Head of caudate nucleus (tissue), 42 donors: ENCODE measurements at regions not wholly inside any gene's neighbourhood (a gene's known extent, or its start where the extent isn't known, plus 50 kb on each side); places are given as distances from the start of the nearest gene placed in this dataset.
"Not testable (repeated sequence)": the region's sequence is repeated elsewhere in the genome, so short reads cannot be mapped to it uniquely, and the experiment has no call there.

Experiments used
- DNase-seq, 42 donors: peaks; one replicate each; pipeline versions ENCODE4 v3.0.0 to v3.0.0-alpha.2; 2020 to 2021; ENCODE audit warnings: mixed read lengths in 7 of 42
- intact Hi-C: fragments of 100-400 bp; cut with DNase I; formaldehyde crosslinking; loops from one replicate; pipeline ENCODE4 v1.15.0; 2022

DNA sequence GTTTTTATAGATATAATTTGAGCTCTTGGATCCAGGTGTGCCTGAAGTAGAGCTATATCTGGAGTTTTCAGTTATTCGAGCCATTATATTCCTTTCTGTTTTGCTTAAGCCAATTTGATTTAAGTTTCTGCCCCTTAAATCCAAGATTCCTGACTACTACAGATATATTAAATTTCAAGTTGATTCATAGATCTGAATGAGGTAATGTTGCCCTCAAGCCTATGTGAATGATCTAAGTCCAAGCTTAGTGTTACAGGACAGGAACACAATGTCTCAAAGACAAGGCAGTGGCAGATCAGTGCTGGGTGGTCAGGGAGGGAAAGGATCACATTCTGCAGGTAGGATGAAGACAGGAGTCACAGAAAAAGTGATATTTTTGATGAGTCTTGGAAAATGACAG lies 75.7 kb upstream of the CTBP2 start:
- no peak for DNase-seq
- intact Hi-C loops = no loop called here

DNA sequence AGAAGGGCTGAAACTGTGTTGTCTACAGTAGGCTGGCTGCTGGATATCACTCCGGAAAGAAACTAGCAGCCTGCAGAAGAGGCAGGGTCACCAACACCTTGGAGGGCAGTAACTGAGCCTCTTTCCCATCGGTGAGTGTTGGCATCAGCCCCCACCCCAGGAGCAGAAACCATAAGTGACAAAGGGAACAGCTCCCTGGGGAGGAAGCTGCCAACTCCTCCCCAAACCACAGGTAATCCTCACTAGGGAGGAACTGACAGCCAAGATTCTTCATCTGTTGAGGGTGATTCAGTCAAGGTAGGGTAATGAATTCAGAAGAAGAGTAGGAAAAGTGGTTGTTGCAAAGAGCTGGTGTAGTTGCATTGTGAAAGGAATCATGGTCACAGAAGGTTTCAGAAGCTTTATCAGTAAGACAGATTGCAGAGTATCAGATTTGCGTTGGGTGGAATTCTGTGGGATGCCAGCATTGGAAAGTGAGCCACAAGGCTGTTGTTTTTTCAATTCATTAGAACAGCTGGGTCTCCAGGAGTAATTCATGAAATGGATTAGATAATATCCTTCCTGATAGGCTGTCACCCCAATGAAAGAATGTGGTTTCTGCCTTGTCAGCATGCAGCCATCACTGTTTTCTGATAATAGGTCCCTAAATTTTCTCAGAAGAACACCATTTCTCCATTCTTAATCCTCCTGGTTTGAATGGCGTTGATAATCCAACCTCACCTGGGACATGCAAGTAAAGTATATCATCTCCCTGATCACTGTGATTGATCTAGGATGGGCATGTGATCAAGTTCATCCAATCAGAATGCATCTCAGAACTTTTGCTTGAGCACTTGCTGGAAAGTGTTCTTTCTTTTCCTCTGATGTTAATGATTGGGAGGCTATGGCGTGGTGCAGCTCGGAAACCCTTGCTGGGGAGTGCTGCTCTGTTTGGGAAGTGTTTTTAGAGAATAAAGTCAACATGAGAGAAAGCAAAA lies 75.0 kb upstream of the CTBP2 start:
- intact Hi-C loops = no loop called here
- no peak for DNase-seq

DNA sequence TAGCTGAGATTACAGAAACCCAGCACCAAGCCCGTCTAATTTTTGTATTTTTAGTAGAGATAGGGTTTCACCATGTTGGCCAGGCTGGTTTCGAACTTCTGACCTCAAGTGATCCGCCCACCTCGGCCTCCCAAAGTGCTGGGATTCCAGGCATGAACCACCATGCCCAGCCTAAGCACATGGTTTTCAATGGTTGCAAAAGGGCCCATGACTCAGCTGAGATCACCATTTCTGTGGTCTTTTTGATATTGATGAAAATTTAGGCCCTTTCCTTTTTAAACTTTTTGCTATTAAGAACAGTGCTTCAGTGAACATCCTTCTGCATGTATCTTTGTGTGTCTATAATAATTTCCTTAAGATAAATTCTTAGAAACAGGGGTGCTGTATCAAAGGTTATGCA lies 74.2 kb upstream of the CTBP2 start:
- intact Hi-C loops = not testable (repeated sequence)

DNA sequence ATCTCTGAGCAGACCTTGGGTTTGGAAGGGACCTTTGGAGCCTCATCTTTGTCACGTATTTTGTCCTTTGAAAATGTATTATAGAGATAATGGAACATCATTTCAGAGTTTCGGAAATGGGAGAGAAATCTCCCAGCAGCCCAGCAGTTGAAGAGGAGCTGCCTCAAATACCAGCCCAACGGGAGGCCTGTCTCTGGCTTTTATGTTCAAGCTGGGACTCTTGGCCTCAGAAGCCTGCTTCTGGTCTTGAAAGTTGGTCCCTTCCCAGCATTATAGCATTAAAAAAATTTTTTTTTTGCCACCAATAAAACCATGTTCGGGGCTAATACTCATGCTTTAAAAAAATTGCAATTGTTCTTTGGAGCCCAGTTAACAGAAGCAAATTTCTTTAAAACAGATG lies 73.4 kb upstream of the CTBP2 start:
- intact Hi-C loops = no loop called here
- DNase-seq = no peak

More for the DNA sequence above, 74.2 kb upstream of the CTBP2 start:
- DNase-seq = not testable (repeated sequence)

DNA sequence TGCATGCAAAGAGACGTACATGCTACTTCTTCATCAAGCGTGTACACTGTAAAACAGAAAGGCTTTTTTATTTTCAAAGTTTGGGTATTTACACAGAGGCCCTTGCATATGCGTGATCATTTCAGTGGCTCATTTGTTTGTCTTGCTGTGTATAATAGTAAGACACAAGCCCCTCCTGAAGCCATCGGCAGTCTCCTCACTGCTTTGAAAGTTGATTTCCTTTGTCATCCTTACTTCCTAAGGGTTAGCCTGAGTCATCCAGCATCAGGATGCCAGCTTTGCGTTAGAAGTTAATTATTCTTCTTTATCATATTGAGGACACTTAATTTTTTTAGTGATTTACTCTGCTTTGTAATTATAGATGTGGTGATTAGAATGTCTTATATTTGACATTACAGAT lies 72.5 kb upstream of the CTBP2 start:
- no peak for DNase-seq
- intact Hi-C loops = no loop called here

DNA sequence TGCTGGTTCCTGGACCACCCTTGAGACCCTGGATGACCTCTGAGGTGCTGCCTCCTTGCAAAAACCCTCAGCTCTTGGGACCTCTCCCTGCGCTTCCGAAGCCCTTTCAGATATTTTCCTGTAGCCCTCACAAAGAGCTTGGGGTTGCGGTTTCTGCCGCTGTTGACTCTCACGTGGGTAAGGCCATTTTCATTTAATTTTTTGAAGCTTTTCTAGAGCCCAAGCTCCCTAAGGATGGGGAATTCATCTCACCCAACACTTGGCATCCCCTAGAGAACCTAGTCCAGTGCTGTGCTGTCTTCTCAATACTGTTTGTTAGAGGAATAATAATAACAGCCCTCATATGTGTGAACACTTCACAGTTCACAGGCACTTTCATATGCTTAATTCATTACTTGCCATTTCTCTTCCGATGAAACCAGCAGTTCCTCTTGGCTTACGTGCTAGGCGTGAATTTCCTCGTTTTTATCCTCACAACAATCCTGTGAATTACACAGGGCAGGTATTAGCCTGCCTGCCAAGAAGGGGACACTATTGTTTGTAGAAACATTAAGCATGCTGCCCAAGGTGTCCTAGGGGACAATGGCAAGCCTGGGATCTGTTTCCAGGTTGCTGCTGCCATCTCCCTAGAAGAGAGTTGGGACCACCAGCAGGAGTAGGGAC lies 71.6 kb upstream of the CTBP2 start:
- DNase-seq = no peak
- intact Hi-C loops = no loop called here

DNA sequence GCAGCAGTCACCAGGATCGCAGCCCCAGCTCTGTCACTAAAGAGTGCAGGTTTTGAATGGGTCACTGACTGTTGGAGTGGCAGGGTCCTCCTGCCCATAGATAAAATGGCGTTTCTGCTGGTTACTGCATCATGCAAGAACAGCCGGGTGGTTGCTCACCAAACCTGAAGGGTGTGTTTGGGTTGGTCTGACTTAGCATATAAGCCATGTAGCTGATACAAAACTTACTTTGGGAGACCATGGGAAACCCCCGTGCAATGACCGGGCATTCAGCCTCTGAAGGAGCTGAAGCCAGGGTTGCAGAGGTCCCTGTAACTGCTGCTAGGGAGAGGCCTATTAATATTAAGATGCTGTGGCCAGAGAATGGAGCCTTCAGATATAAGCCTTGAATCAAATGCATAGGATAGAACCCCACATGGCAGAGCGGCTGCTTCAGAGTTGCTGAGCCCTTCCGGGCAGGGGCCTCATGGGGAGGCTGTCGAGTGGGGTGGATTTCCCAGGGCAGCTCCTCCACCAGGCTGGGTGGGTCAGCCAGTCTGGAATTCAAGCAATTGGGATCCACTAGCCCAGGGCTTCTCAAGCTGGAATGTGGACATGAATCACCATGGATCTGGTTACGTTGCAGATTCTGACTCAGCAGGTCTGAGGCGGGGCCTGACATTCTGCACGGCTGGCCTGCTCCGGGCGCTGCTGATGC lies 70.9 kb upstream of the CTBP2 start:
- intact Hi-C loops = no loop called here

DNA sequence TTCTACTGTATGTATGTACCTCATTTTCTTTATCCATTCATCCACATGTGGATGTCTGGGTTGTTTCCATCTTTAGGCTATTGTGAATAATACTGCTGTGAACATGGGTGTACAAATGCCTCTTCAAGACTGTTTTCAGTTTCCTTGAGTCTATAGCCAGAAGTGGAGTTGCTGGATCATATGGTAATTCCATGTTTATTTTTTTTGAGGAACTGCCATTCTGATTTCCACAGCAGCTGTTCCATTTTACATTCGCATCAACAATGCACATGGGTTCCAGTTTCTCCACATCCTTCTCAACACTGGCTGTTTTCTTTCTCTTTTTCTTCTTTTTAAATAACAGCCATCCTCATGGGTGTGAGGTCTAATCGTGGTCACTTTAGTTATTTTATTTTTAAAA lies 69.9 kb upstream of the CTBP2 start:
- DNase-seq = no peak

More for the DNA sequence above, 70.9 kb upstream of the CTBP2 start:
- no peak for DNase-seq

DNA sequence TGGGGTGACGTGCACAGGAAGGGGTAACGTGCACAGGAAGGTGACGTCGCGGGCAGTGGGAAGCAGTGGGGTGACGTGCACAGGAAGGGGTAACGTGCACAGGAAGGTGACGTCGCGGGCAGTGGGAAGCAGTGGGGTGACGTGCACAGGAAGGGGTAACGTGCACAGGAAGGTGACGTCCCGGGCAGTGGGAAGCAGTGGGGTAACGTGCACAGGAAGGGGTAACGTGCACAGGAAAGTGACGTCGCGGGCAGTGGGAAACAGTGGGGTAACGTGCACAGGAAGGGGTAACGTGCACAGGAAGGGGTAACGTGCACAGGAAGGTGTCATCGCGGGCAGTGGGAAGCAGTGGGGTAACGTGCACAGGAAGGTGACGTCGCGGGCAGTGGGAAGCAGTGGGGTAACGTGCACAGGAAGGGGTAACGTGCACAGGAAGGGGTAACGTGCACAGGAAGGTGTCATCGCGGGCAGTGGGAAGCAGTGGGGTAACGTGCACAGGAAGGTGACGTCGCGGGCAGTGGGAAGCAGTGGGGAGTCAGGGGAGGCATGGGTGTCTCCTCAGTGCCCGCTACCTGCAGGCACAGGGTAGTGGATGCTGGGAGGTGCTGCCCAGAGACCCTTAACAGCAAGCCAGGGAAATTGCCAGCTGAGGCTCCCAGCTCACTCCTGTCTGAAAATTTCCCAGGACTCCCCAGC lies 68.0 kb upstream of the CTBP2 start:
- intact Hi-C loops, DNase-seq: not testable (repeated sequence)

More for the DNA sequence above, 69.9 kb upstream of the CTBP2 start:
- intact Hi-C loops = no loop called here

DNA sequence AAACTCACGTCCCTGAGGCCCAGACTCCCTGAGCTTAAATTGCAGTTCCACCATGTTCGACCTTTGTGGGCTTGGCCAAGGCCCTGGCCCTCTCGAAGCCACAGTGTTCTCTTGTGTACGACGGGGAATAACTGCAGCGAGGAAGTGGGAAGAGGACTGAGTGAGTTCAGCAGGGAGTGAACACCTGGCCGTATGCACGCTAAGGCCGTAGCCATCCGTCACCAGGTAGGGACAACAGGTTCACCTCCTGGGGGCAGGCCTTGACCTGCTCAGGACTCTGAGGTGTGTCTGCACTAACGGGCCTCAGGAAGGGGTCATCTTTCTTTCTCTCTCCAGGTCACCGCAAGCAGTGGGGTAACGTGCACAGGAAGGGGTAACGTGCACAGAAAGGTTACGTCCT lies 67.2 kb upstream of the CTBP2 start:
- intact Hi-C loops = no loop called here
- peak in 1 of 42 donors; percentile 26 for DNase-seq

DNA sequence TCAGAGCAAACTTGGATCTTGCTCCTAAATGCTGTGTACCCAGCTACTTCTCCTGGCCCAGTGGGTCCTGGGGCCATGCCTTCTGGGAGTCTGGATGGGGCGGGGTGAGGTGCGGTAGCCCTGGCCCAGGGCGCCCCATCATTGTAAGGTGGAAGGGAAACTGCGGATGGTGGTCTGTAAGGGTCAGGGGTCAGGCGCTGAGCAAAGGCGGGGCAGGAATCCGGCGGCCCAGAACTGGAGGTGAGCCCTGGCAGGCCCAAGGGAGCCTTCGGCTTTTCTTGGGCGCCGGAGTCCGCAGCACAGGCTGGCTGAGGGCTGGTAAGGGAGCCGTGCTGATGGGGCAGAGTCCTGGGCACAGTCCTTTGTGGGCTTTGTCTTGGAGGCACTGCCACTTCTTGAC lies 66.5 kb upstream of the CTBP2 start:
- intact Hi-C loops = no loop called here
- peak in 1 of 42 donors; percentile 32 for DNase-seq

DNA sequence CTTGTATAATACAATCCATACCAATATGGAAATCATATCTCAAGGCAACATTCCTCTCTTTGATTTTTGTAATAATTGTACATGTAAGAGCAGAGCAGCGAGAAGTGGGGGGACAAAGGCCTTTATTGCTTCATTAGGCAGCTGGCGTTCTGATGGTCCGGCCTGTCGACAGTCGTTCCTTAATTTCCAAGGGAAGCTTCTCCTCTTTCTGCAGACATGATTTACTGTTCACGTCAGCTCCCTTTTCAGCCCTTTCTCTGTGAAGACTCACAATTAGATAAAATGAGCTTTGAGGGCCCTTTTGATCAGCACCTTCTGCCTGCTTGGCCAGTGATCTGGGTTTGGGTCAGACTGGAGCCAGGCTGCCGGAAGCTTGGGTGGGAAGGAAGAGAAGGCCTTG lies 65.6 kb upstream of the CTBP2 start:
- intact Hi-C loops = no loop called here
- peak in 1 of 42 donors; percentile 25 for DNase-seq

DNA sequence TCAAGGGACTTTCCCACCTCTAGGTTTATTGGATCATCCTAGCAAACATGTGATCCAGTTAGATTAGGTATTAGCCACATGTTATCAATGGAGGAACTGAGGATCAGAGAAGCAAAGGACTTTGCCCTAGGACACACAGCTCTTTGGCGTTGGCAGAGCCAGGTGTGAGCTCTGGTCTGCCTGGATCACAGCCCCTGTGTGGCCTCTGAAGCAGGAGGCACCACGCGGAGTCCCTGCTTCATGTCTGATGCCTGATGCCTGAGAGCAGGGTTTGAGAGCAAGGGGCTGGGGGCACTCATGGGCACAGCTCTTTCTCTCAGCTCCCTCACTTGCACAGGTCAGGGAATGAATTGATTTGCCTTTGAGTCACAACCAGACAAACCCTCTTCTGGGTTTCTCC lies 64.7 kb upstream of the CTBP2 start:
- DNase-seq = peak in 2 of 42 donors; percentile 3 to 13
- intact Hi-C loops = no loop called here

DNA sequence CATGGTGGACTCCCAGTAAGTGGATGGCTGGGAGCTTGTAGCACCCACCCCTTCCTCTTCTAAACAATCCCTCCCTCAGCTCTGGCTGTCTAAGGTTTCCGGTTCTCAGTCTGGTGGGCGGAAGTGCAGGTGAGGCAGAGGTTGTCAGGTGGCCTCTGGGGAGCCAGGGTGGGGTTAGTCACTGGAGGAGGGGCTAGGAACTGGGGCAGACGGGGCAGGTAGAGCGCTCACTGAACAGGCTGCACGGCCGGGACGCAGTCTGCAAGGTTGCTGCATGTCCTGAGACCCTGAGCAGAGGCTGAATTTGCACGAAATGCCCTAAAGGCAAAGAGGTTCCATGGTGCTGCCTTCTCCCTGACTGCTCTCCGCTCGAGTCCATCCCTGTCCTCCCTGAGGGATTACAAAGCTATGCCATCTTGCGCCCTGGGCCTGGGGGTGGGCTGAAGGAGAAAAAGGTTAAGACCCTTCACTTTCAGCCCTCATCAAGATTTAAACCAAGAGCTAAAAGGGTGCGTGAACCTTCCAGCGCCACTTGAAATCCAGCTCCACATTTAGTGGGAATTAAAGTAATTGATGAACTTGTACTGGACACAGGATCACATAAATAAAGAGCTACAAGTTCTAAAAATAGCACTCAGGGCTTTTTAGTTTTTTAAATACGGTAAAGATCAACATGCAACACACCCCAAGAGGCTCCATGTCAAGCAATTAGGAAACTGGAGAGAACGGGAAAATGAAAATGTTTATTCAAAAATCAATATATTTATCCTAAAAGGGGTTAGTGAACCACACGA lies 62.3 kb upstream of the CTBP2 start:
- peak in 2 of 42 donors; percentile 21 to 25 for DNase-seq
- intact Hi-C loops = no loop called here

DNA sequence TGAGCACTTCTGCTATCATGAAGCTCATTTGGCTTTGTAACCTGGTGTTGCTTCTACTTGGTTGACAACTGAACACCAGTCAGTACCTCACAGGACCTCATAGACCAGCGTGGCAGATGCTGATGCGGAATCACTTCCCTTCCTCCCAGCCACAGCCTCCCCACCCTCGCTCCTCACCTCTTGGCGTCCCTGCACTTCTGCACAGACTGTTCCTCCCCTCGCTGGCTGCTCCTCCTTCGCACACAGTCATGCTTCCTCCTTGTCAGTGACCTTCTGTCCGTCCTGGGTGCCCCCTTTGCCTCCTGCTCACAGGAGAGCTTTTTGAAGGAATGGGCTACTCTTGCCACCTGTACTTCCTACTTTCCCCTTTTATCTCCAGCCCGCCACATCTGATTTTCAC lies 61.4 kb upstream of the CTBP2 start:
- no peak for DNase-seq
- intact Hi-C loops = no loop called here

DNA sequence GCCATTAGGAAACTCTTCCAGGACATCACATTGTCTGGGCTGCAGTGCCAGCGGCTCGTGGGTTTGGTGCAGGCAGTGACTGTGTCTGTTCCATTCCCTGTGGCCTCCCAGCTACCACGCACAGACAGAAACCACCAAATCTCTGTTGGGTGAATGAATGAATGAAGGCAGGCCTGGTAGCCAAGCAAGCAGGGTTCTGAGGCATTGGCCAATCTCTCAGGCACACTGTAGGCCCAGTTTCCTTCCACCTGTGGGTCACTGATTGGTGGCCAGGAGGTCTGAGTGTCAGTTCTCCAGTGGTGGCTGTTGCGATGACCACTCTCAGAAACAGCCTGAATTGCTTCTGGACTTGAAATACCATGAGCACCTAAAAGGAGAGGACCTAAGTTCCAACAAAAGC lies 59.4 kb upstream of the CTBP2 start:
- intact Hi-C loops = no loop called here

DNA sequence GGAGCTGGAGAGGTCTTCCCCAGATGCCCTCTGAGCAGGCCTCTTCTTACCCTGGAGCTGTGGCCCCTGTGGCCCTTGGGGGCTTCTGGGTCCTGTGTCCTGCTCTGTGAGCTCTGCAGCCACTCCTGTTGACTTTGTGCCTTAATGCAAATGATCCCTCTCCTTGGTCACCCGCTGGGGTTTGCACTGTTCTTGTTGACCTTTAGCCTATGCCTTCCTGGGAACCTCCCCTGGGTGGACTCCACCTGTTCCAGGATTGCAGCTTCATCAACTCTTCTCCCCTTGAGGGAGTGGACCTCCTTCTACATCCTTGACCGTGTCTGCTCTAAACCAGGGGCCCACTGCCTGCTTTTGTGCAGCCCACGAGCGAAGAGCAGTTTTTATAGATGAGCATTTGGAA lies 58.6 kb upstream of the CTBP2 start:
- intact Hi-C loops = no loop called here

More for the DNA sequence above, 59.4 kb upstream of the CTBP2 start:
- peak in 2 of 42 donors; percentile 14 to 16 for DNase-seq

DNA sequence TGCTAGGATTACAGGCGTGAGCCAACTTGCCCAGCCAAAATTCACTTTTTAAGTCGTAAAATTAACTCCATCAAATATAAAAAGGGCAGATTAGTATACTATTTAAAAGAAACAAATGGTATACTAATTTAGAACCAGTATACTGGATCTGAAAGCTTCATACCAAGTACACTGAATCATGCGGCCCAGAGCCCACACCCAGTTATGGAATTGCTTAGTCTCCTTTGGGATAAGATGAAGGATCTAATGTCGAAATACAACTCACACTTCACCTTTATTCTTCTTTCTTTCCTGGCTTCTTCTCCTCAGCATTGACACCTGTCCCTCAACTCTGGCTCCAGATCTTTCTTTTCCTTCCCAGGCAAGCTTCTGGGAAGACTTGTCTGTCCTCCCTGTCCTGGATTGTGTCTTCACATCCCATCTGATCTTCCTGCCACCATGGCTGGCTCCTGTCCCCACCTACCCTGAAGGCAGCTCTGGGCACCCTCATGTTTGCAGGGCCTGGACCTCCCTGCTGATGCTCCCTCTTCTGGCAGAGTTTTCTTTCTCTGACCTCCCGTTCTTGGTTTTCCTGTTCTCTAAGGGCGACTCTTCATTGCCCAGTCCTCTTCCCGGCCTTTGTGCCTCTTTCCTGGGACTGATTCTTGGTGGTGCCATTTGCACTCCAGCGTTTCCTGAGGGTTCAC lies 57.8 kb upstream of the CTBP2 start:
- DNase-seq = peak in 3 of 42 donors; percentile 5 to 37 (median 33)
- intact Hi-C loops = no loop called here

More for the DNA sequence above, 58.6 kb upstream of the CTBP2 start:
- DNase-seq = peak in 3 of 42 donors; percentile 0 to 17 (median 7)
